HUES48 (cell line): ENCODE measurements at regions not wholly inside any gene's neighbourhood (a gene's known extent, or its start where the extent isn't known, plus 50 kb on each side); places are given as distances from the start of the nearest gene placed in this dataset.

Experiments
- H3K27ac ChIP-seq: one replicate; pipeline ENCODE4 v1.7.0; 2013; ENCODE audit warnings: low read depth, low read length, inconsistent platforms
- H3K27me3 ChIP-seq: 2 replicates; pipeline ENCODE4 v1.6.1; 2013; ENCODE audit warnings: mild to moderate bottlenecking, low read length; ENCODE audit not compliant: control insufficient read depth, insufficient read depth
- H3K36me3 ChIP-seq: 2 replicates; pipeline ENCODE4 v1.6.1; 2013; ENCODE audit warnings: low read length; ENCODE audit not compliant: control insufficient read depth, insufficient read depth
- H3K4me1 ChIP-seq: 2 replicates; pipeline ENCODE4 v1.6.1; 2013; ENCODE audit warnings: mild to moderate bottlenecking, low read length; ENCODE audit not compliant: control insufficient read depth, insufficient read depth
- H3K4me3 ChIP-seq: 2 replicates; pipeline ENCODE4 v1.5.1; 2013; ENCODE audit warnings: mild to moderate bottlenecking, low read depth, low read length
- H3K9ac ChIP-seq: 2 replicates; pipeline ENCODE4 v1.6.1; 2013; ENCODE audit warnings: mild to moderate bottlenecking, low read depth, low read length, moderate library complexity
- H3K9me3 ChIP-seq: 2 replicates; pipeline ENCODE4 v1.6.1; 2013; ENCODE audit warnings: low read length; ENCODE audit not compliant: control insufficient read depth, insufficient read depth

- Histone ChIP-seq H3K27me3 (no peaks in the 10 kb centered on the region), H3K9ac (no peak overlapping the region), H3K27ac (no peak overlapping the region), H3K4me1 (peaks cover 7% of the 10 kb centered on the region; the same call in 1 of the 2 replicates), H3K36me3 (no peaks in the 10 kb centered on the region), H3K9me3 (no peaks in the 10 kb centered on the region), H3K4me3 (no peak overlapping the region)
Measured at GRCh38 chr4:165788686-165789463, 84.2 kb upstream of the TLL1 start.

- Histone ChIP-seq H3K36me3 (no peaks in the 10 kb centered on the region), H3K27me3 (no peaks in the 10 kb centered on the region), H3K9me3 (no peaks in the 10 kb centered on the region), H3K27ac (no peak overlapping the region), H3K4me1 (no peaks in the 10 kb centered on the region), H3K4me3 (no peak overlapping the region), H3K9ac (no peak overlapping the region)
Measured at GRCh38 chr4:165793236-165793635, 79.8 kb upstream of the TLL1 start.

GRCh38 chr4:165794834-165795233 lies 78.2 kb upstream of the TLL1 start:
- H3K4me3 ChIP-seq: no peak overlapping the region
- H3K27ac ChIP-seq: no peak overlapping the region
- no peak overlapping the region for H3K9ac ChIP-seq
- H3K36me3 ChIP-seq: no peaks in the 10 kb centered on the region
- H3K27me3 ChIP-seq: no peaks in the 10 kb centered on the region
- H3K9me3 ChIP-seq: no peaks in the 10 kb centered on the region
- H3K4me1 ChIP-seq: no peaks in the 10 kb centered on the region

GRCh38 chr4:165799384-165799815 lies 73.6 kb upstream of the TLL1 start:
- Histone ChIP-seq H3K27me3 (no peaks in the 10 kb centered on the region), H3K27ac (no peak overlapping the region), H3K9ac (no peak overlapping the region), H3K4me1 (no peaks in the 10 kb centered on the region), H3K36me3 (no peaks in the 10 kb centered on the region), H3K9me3 (no peaks in the 10 kb centered on the region), H3K4me3 (no peak overlapping the region)

GRCh38 chr4:165802452-165802851 lies 70.6 kb upstream of the TLL1 start:
- H3K4me1 ChIP-seq: no peaks in the 10 kb centered on the region
- H3K36me3 ChIP-seq: no peaks in the 10 kb centered on the region
- no peaks in the 10 kb centered on the region for H3K27me3 ChIP-seq
- H3K9me3 ChIP-seq: no peaks in the 10 kb centered on the region
- no peak overlapping the region for H3K27ac ChIP-seq
- no peak overlapping the region for H3K4me3 ChIP-seq
- H3K9ac ChIP-seq: no peak overlapping the region

GRCh38 chr4:165803005-165803404 lies 70.0 kb upstream of the TLL1 start:
- Histone ChIP-seq H3K9ac (no peak overlapping the region), H3K9me3 (no peaks in the 10 kb centered on the region), H3K27ac (no peak overlapping the region), H3K4me3 (no peak overlapping the region), H3K4me1 (no peaks in the 10 kb centered on the region), H3K36me3 (no peaks in the 10 kb centered on the region), H3K27me3 (no peaks in the 10 kb centered on the region)

GRCh38 chr4:165805406-165805805 lies 67.6 kb upstream of the TLL1 start:
- Histone ChIP-seq H3K36me3 (no peaks in the 10 kb centered on the region), H3K27me3 (no peaks in the 10 kb centered on the region), H3K4me1 (no peaks in the 10 kb centered on the region), H3K27ac (no peak overlapping the region), H3K9me3 (no peaks in the 10 kb centered on the region), H3K9ac (no peak overlapping the region), H3K4me3 (no peak overlapping the region)

GRCh38 chr4:165806613-165807012 lies 66.4 kb upstream of the TLL1 start:
- no peaks in the 10 kb centered on the region for H3K27me3 ChIP-seq
- H3K9ac ChIP-seq: no peak overlapping the region
- no peak overlapping the region for H3K4me3 ChIP-seq
- no peaks in the 10 kb centered on the region for H3K36me3 ChIP-seq
- H3K27ac ChIP-seq: no peak overlapping the region
- H3K4me1 ChIP-seq: no peaks in the 10 kb centered on the region
- H3K9me3 ChIP-seq: no peaks in the 10 kb centered on the region

GRCh38 chr4:165810726-165811125 lies 62.3 kb upstream of the TLL1 start:
- Histone ChIP-seq H3K27me3 (no peaks in the 10 kb centered on the region), H3K4me1 (no peaks in the 10 kb centered on the region), H3K27ac (no peak overlapping the region), H3K9ac (no peak overlapping the region), H3K4me3 (no peak overlapping the region), H3K9me3 (no peaks in the 10 kb centered on the region), H3K36me3 (no peaks in the 10 kb centered on the region)

GRCh38 chr4:165813606-165814005 lies 59.4 kb upstream of the TLL1 start:
- Histone ChIP-seq H3K4me1 (no peaks in the 10 kb centered on the region), H3K27me3 (no peaks in the 10 kb centered on the region), H3K9me3 (no peaks in the 10 kb centered on the region), H3K9ac (no peak overlapping the region), H3K36me3 (no peaks in the 10 kb centered on the region), H3K27ac (no peak overlapping the region), H3K4me3 (no peak overlapping the region)

GRCh38 chr4:165814256-165815020 lies 58.6 kb upstream of the TLL1 start:
- no peaks in the 10 kb centered on the region for H3K4me1 ChIP-seq
- no peaks in the 10 kb centered on the region for H3K36me3 ChIP-seq
- H3K9me3 ChIP-seq: peaks cover 3% of the 10 kb centered on the region; the same call in 1 of the 2 replicates
- H3K27me3 ChIP-seq: no peaks in the 10 kb centered on the region
- H3K27ac ChIP-seq: no peak overlapping the region
- no peak overlapping the region for H3K9ac ChIP-seq
- no peak overlapping the region for H3K4me3 ChIP-seq
